ENCODE measurements at regions not wholly inside any gene's neighbourhood (a gene's known extent, or its start where the extent isn't known, plus 50 kb on each side); places are given as distances from the start of the nearest gene placed in this dataset.

- ATAC-seq = no peak
- no peak for TF ChIP-seq ZC3H10 (CRISPR knock-in tag; IDR thresholded peaks at IDR 0.05)
- no peak for TF ChIP-seq RARB (CRISPR knock-in tag; IDR thresholded peaks at IDR 0.05)
- TF ChIP-seq PATZ1 (CRISPR knock-in tag; IDR thresholded peaks at IDR 0.05; ENCODE audit: borderline replicate concordance) = no peak
- no peak for TF ChIP-seq ZNF8 (CRISPR knock-in tag; IDR thresholded peaks at IDR 0.05)
- TF ChIP-seq CSDC2 (CRISPR knock-in tag; IDR thresholded peaks at IDR 0.05) = no peak
- TF ChIP-seq ZNF565 (CRISPR knock-in tag; conservative IDR thresholded peaks at IDR 0.05; ENCODE audit: low read depth) = no peak
- no peak for TF ChIP-seq ZFP30 (CRISPR knock-in tag; IDR thresholded peaks at IDR 0.05)
- TF ChIP-seq ZNF70 (CRISPR knock-in tag; IDR thresholded peaks at IDR 0.05) = no peak
- TF ChIP-seq SNAI2 (CRISPR knock-in tag; IDR thresholded peaks at IDR 0.05) = no peak
- TF ChIP-seq TSHZ2 (CRISPR knock-in tag; IDR thresholded peaks at IDR 0.05) = no peak
- TF ChIP-seq ZFP3 (CRISPR knock-in tag; IDR thresholded peaks at IDR 0.05) = no peak
- TF ChIP-seq PPARA (CRISPR knock-in tag; IDR thresholded peaks at IDR 0.05; ENCODE audit: borderline replicate concordance) = no peak
- TF ChIP-seq CSRNP3 (CRISPR knock-in tag; IDR thresholded peaks at IDR 0.05) = no peak
- no peak for TF ChIP-seq BACH2 (CRISPR knock-in tag; IDR thresholded peaks at IDR 0.05; ENCODE audit: borderline replicate concordance)
- TF ChIP-seq ISL1 (CRISPR knock-in tag; IDR thresholded peaks at IDR 0.05) = no peak
- no peak for TF ChIP-seq TOX (CRISPR knock-in tag; IDR thresholded peaks at IDR 0.05; ENCODE audit: borderline replicate concordance)
- TF ChIP-seq ESRRG (CRISPR knock-in tag; IDR thresholded peaks at IDR 0.05) = no peak
Observed at GRCh38 chr1:157245823-157246222, 107.6 kb upstream of the ETV3 start.

- TF ChIP-seq ZC3H10 (CRISPR knock-in tag; IDR thresholded peaks at IDR 0.05) (no peak), TOX (CRISPR knock-in tag; IDR thresholded peaks at IDR 0.05; ENCODE audit: borderline replicate concordance) (no peak), ZFP30 (CRISPR knock-in tag; IDR thresholded peaks at IDR 0.05) (no peak), SNAI2 (CRISPR knock-in tag; IDR thresholded peaks at IDR 0.05) (no peak), ZNF565 (CRISPR knock-in tag; conservative IDR thresholded peaks at IDR 0.05; ENCODE audit: low read depth) (no peak), OSR1 (CRISPR knock-in tag; IDR thresholded peaks at IDR 0.05) (no peak), ZFP3 (CRISPR knock-in tag; IDR thresholded peaks at IDR 0.05) (no peak)
- no peak for ATAC-seq
Observed at GRCh38 chr1:157241185-157241538, 103.0 kb upstream of the ETV3 start.

- TF ChIP-seq ZNF70 (CRISPR knock-in tag; IDR thresholded peaks at IDR 0.05) (no peak), TSHZ2 (CRISPR knock-in tag; IDR thresholded peaks at IDR 0.05) (no peak), ZFP30 (CRISPR knock-in tag; IDR thresholded peaks at IDR 0.05) (no peak), BACH2 (CRISPR knock-in tag; IDR thresholded peaks at IDR 0.05; ENCODE audit: borderline replicate concordance) (no peak), ESRRG (CRISPR knock-in tag; IDR thresholded peaks at IDR 0.05) (no peak), CSRNP3 (CRISPR knock-in tag; IDR thresholded peaks at IDR 0.05) (no peak), SNAI2 (CRISPR knock-in tag; IDR thresholded peaks at IDR 0.05) (no peak)
- no peak for ATAC-seq
Observed at GRCh38 chr1:157240495-157241184, 102.4 kb upstream of the ETV3 start.

Measured in SK-N-SH treated with all-trans-retinoic acid at 6 μM for 48 hours (cell line).